NT2/D1 (cell line): ENCODE measurements at regions not wholly inside any gene's neighbourhood (a gene's known extent, or its start where the extent isn't known, plus 50 kb on each side); places are given as distances from the start of the nearest gene placed in this dataset.

Source experiments
- DNase-seq: peaks from one replicate; pipeline ENCODE4 v3.0.0-alpha.2; 2011; ENCODE audit warnings: low read depth, low spot score
- H3K27me3 ChIP-seq: 2 replicates; pipeline ENCODE4 v1.6.0; 2011; ENCODE audit warnings: mild to moderate bottlenecking; ENCODE audit not compliant: insufficient read length, insufficient read depth
- H3K36me3 ChIP-seq: 2 replicates; pipeline ENCODE4 v1.6.1; 2011; ENCODE audit warnings: mild to moderate bottlenecking, low read length, mixed read lengths; ENCODE audit not compliant: insufficient read depth, insufficient read length
- H3K4me1 ChIP-seq: 2 replicates; pipeline ENCODE4 v1.5.1; 2011; ENCODE audit not compliant: insufficient read depth, insufficient read length
- H3K4me3 ChIP-seq: 2 replicates; pipeline ENCODE4 v1.5.1; 2011; ENCODE audit warnings: low read depth; ENCODE audit not compliant: insufficient read length
- H3K9ac ChIP-seq: 2 replicates; pipeline ENCODE4 v1.6.0; 2011; ENCODE audit warnings: low read depth; ENCODE audit not compliant: insufficient read length
- H3K9me3 ChIP-seq: 2 replicates; pipeline ENCODE4 v1.5.1; 2011; ENCODE audit warnings: mild to moderate bottlenecking, low read length; ENCODE audit not compliant: insufficient read depth
- SUZ12 ChIP-seq: IDR thresholded peaks from 2 replicates; pipeline ENCODE4 v1.6.1; 2011; ENCODE audit not compliant: insufficient read length, insufficient read depth; ENCODE audit errors: extremely low read depth
- YY1 ChIP-seq: IDR thresholded peaks from 2 replicates; pipeline ENCODE4 v1.6.1; 2011; ENCODE audit not compliant: insufficient read length, insufficient read depth
- ZNF274 ChIP-seq: IDR thresholded peaks from 2 replicates; pipeline ENCODE4 v1.6.1; 2011; ENCODE audit warnings: mild to moderate bottlenecking, low read depth, low read length

- no peaks in the 10 kb centered on the region for H3K4me1 ChIP-seq
- no peak overlapping the region for H3K4me3 ChIP-seq
- DNase-seq, result no peak
- H3K36me3 ChIP-seq, result no peaks in the 10 kb centered on the region
- no peak overlapping the region for H3K9ac ChIP-seq
- H3K27me3 ChIP-seq, result no peaks in the 10 kb centered on the region
- no peak for TF ChIP-seq SUZ12
- no peak for TF ChIP-seq ZNF274
- no peak for TF ChIP-seq YY1
- peaks cover 3% of the 10 kb centered on the region; the same call in 1 of the 2 replicates for H3K9me3 ChIP-seq
These were observed 55.2 kb upstream of the ELAC2 start for GRCh38 chr17:13073018-13073417.

- Histone ChIP-seq H3K9ac (no peak overlapping the region), H3K36me3 (no peaks in the 10 kb centered on the region), H3K27me3 (no peaks in the 10 kb centered on the region), H3K9me3 (peaks cover 10% of the 10 kb centered on the region; the same call in 1 of the 2 replicates), H3K4me1 (no peaks in the 10 kb centered on the region), H3K4me3 (no peak overlapping the region)
- no peak for DNase-seq
- TF ChIP-seq YY1, result no peak
- TF ChIP-seq SUZ12, result no peak
- no peak for TF ChIP-seq ZNF274
These were observed 52.9 kb upstream of the ELAC2 start for GRCh38 chr17:13070732-13071131.

GRCh38 chr17:13067629-13068303, 49.9 kb upstream of the ELAC2 start:
- Histone ChIP-seq H3K9me3 (peaks cover 10% of the 10 kb centered on the region; the same call in 1 of the 2 replicates), H3K4me1 (no peaks in the 10 kb centered on the region), H3K27me3 (no peaks in the 10 kb centered on the region), H3K36me3 (no peaks in the 10 kb centered on the region), H3K4me3 (no peak overlapping the region), H3K9ac (no peak overlapping the region)
- no peak for DNase-seq
- TF ChIP-seq SUZ12, result no peak
- no peak for TF ChIP-seq YY1
- no peak for TF ChIP-seq ZNF274
